ENCODE measurements at regions not wholly inside any gene's neighbourhood (a gene's known extent, or its start where the extent isn't known, plus 50 kb on each side); places are given as distances from the start of the nearest gene placed in this dataset.
"Not testable (repeated sequence)": the region's sequence is repeated elsewhere in the genome, so short reads cannot be mapped to it uniquely, and the experiment has no call there.

- ChIA-PET POLR2A (no interaction called here), CTCF (no interaction called here)
Observed at GRCh38 chr3:124043023-124043422, 51.1 kb upstream of the ROPN1 start.

- POLR2A ChIA-PET: no interaction called here
- CTCF ChIA-PET: interaction anchor here (1.6 kb wide), 1 partner anchor 12 kb away, joined by 4 read pairs; the partner anchor contains the start of gene KALRN
Observed at GRCh38 chr3:124044956-124045355, 53.0 kb upstream of the ROPN1 start.

GRCh38 chr3:124048967-124049798, 57.3 kb upstream of the ROPN1 start:
- POLR2A ChIA-PET: no interaction called here
- CTCF ChIA-PET: interaction anchor here (1.0 kb wide), 1 partner anchor 16 kb away, joined by 3 read pairs; the partner anchor contains the start of gene KALRN

- POLR2A ChIA-PET: no interaction called here
- CTCF ChIA-PET: no interaction called here
Observed at GRCh38 chr3:124051636-124052035, 59.7 kb upstream of the ROPN1 start.

- POLR2A ChIA-PET: no interaction called here
- CTCF ChIA-PET: no interaction called here
Observed at GRCh38 chr3:124053871-124054270, 61.9 kb upstream of the ROPN1 start.

- ChIA-PET CTCF (no interaction called here), POLR2A (no interaction called here)
Observed at GRCh38 chr3:124056846-124057245, 64.9 kb upstream of the ROPN1 start.

GRCh38 chr3:124057420-124057819, 65.5 kb upstream of the ROPN1 start:
- CTCF ChIA-PET: no interaction called here
- POLR2A ChIA-PET: no interaction called here

- CTCF ChIA-PET: no interaction called here
- POLR2A ChIA-PET: no interaction called here
Observed at GRCh38 chr3:124059580-124059979, 67.7 kb upstream of the ROPN1 start.

- ChIA-PET CTCF (no interaction called here), POLR2A (no interaction called here)
Observed at GRCh38 chr3:124063197-124063909, 71.4 kb upstream of the ROPN1 start.

- ChIA-PET POLR2A (no interaction called here), CTCF (no interaction called here)
Observed at GRCh38 chr3:124064050-124064449, 72.1 kb upstream of the ROPN1 start.

GRCh38 chr3:124066543-124066942, 74.6 kb upstream of the ROPN1 start:
- POLR2A ChIA-PET: not testable (repeated sequence)

GRCh38 chr3:124069706-124070105, 77.8 kb upstream of the ROPN1 start:
- CTCF ChIA-PET, POLR2A ChIA-PET: not testable (repeated sequence)

More at GRCh38 chr3:124066543-124066942, 74.6 kb upstream of the ROPN1 start:
- CTCF ChIA-PET: not testable (repeated sequence)

- CTCF ChIA-PET: not testable (repeated sequence)
Observed at GRCh38 chr3:124075090-124075489, 83.2 kb upstream of the ROPN1 start.

GRCh38 chr3:124075753-124076152, 83.8 kb upstream of the ROPN1 start:
- ChIA-PET CTCF (no interaction called here), POLR2A (no interaction called here)

More at GRCh38 chr3:124075090-124075489, 83.2 kb upstream of the ROPN1 start:
- POLR2A ChIA-PET: not testable (repeated sequence)

GRCh38 chr3:124076235-124076634, 84.3 kb upstream of the ROPN1 start:
- POLR2A ChIA-PET: no interaction called here
- CTCF ChIA-PET: no interaction called here

- CTCF ChIA-PET: interaction anchor here (0.7 kb wide), 1 partner anchor 46 kb away, joined by 3 read pairs; the partner anchor contains the start of gene KALRN
- POLR2A ChIA-PET: no interaction called here
Observed at GRCh38 chr3:124078953-124079911, 87.3 kb upstream of the ROPN1 start.

- ChIA-PET POLR2A (no interaction called here), CTCF (interaction anchor here (0.7 kb wide), 1 partner anchor 47 kb away, joined by 3 read pairs; the partner anchor contains the start of gene KALRN)
Observed at GRCh38 chr3:124079912-124080276, 88.0 kb upstream of the ROPN1 start.

GRCh38 chr3:124082343-124082742, 90.4 kb upstream of the ROPN1 start:
- ChIA-PET POLR2A (no interaction called here), CTCF (interaction anchor here (0.8 kb wide), 1 partner anchor 66 kb away, joined by 3 read pairs; no protein-coding TSS in a partner anchor)

- POLR2A ChIA-PET: no interaction called here
- CTCF ChIA-PET: no interaction called here
Observed at GRCh38 chr3:124084022-124084881, 92.3 kb upstream of the ROPN1 start.

Data from activated CD8-positive, alpha-beta memory T cell treated with anti-CD3 and anti-CD28 coated beads for 36 hours (primary cell).